H9 (cell line): ENCODE measurements at regions not wholly inside any gene's neighbourhood (a gene's known extent, or its start where the extent isn't known, plus 50 kb on each side); places are given as distances from the start of the nearest gene placed in this dataset.

Source experiments
- DNase-seq: peaks from one replicate; pipeline ENCODE4 v3.0.0-alpha.2; 2017
- H2AFZ ChIP-seq: one replicate; pipeline ENCODE4 v1.6.1; 2013; ENCODE audit warnings: mild to moderate bottlenecking, low read length, control low read depth, moderate library complexity
- H2AK5ac ChIP-seq: 2 replicates; pipeline ENCODE4 v1.6.1; 2013; ENCODE audit warnings: low read length, control low read depth, mixed read lengths; ENCODE audit not compliant: insufficient read length
- H2BK120ac ChIP-seq: one replicate; pipeline ENCODE4 v1.6.1; 2013; ENCODE audit warnings: low read depth, mild to moderate bottlenecking, low read length, control low read depth, inconsistent platforms; ENCODE audit not compliant: poor library complexity, severe bottlenecking
- H2BK12ac ChIP-seq: 2 replicates; pipeline ENCODE4 v1.6.1; 2013; ENCODE audit warnings: low read length, control low read depth, mixed read lengths, low read depth; ENCODE audit not compliant: insufficient read length
- H2BK15ac ChIP-seq: 2 replicates; pipeline ENCODE4 v1.6.1; 2013; ENCODE audit warnings: low read depth, low read length, control low read depth
- H2BK20ac ChIP-seq: one replicate; pipeline ENCODE4 v1.6.1; 2013; ENCODE audit warnings: low read depth, mild to moderate bottlenecking, low read length, control low read depth, inconsistent platforms; ENCODE audit not compliant: poor library complexity, severe bottlenecking
- H2BK5ac ChIP-seq: 2 replicates; pipeline ENCODE4 v1.6.1; 2013; ENCODE audit warnings: low read length, control low read depth, mixed read lengths; ENCODE audit not compliant: insufficient read length
- H3K14ac ChIP-seq: 2 replicates; pipeline ENCODE4 v1.6.1; 2013; ENCODE audit warnings: low read length, control low read depth; ENCODE audit not compliant: insufficient read depth
- H3K18ac ChIP-seq: 2 replicates; pipeline ENCODE4 v1.6.1; 2013; ENCODE audit warnings: low read depth, mild to moderate bottlenecking, mixed read lengths, low read length, control low read depth; ENCODE audit not compliant: insufficient read length
- H3K23ac ChIP-seq: 2 replicates; pipeline ENCODE4 v1.6.1; 2013; ENCODE audit warnings: low read length, control low read depth, mixed read lengths, low read depth; ENCODE audit not compliant: insufficient read length
- H3K23me2 ChIP-seq: 2 replicates; pipeline ENCODE4 v1.6.1; 2013; ENCODE audit warnings: low read depth, mild to moderate bottlenecking, mixed read lengths, low read length, control low read depth; ENCODE audit not compliant: insufficient read length, poor library complexity, severe bottlenecking
- H3K27ac ChIP-seq: 2 replicates; pipeline ENCODE4 v1.5.1; 2013; ENCODE audit warnings: low read length, control low read depth, mixed read lengths, low read depth; ENCODE audit not compliant: insufficient read length
- H3K27me3 ChIP-seq: 2 replicates; pipeline ENCODE4 v1.6.1; 2013; ENCODE audit warnings: low read length, control low read depth, inconsistent platforms; ENCODE audit not compliant: insufficient read depth
- H3K4ac ChIP-seq: 2 replicates; pipeline ENCODE4 v1.6.1; 2013; ENCODE audit warnings: low read depth, mild to moderate bottlenecking, control low read depth, inconsistent platforms, low read length, moderate library complexity
- H3K4me1 ChIP-seq: 2 replicates; pipeline ENCODE4 v1.6.1; 2013; ENCODE audit warnings: low read length, control low read depth, inconsistent platforms; ENCODE audit not compliant: insufficient read depth
- H3K4me2 ChIP-seq: 2 replicates; pipeline ENCODE4 v1.6.1; 2013; ENCODE audit warnings: low read length, control low read depth, mixed read lengths; ENCODE audit not compliant: insufficient read length, insufficient read depth
- H3K56ac ChIP-seq: 2 replicates; pipeline ENCODE4 v1.6.1; 2013; ENCODE audit warnings: low read depth, mild to moderate bottlenecking, mixed read lengths, low read length, control low read depth; ENCODE audit not compliant: insufficient read length
- H3K79me1 ChIP-seq: 2 replicates; pipeline ENCODE4 v1.6.1; 2013; ENCODE audit warnings: low read depth, mild to moderate bottlenecking, moderate library complexity, low read length, control low read depth, inconsistent platforms; ENCODE audit not compliant: insufficient read depth, poor library complexity, severe bottlenecking
- H3K79me2 ChIP-seq: 2 replicates; pipeline ENCODE4 v1.6.1; 2013; ENCODE audit warnings: low read length, control low read depth, inconsistent platforms; ENCODE audit not compliant: insufficient read depth
- H3K9ac ChIP-seq: 2 replicates; pipeline ENCODE4 v1.6.1; 2013; ENCODE audit warnings: low read length, control low read depth, mixed read lengths; ENCODE audit not compliant: insufficient read length; ENCODE audit errors: extremely low read depth
- H3K9me3 ChIP-seq: one replicate; pipeline ENCODE4 v1.6.1; 2013; ENCODE audit warnings: low read depth, low read length, inconsistent platforms; ENCODE audit not compliant: control insufficient read depth
- H3T11ph ChIP-seq: one replicate; pipeline ENCODE4 v1.6.1; 2013; ENCODE audit warnings: mild to moderate bottlenecking, low read length, control low read depth, inconsistent platforms
- H4K20me1 ChIP-seq: one replicate; pipeline ENCODE4 v1.6.1; 2013; ENCODE audit not compliant: control insufficient read depth, insufficient read length, insufficient read depth
- H4K5ac ChIP-seq: 2 replicates; pipeline ENCODE4 v1.6.1; 2013; ENCODE audit warnings: low read depth, mild to moderate bottlenecking, mixed read lengths, low read length, control low read depth; ENCODE audit not compliant: insufficient read length
- H4K8ac ChIP-seq: replicated peaks from 2 replicates; pipeline ENCODE4 v1.6.1; 2013; ENCODE audit warnings: low read length, control low read depth, mixed read lengths, low read depth; ENCODE audit not compliant: insufficient read length
- H4K91ac ChIP-seq: 2 replicates; pipeline ENCODE4 v1.6.1; 2013; ENCODE audit warnings: low read depth, mild to moderate bottlenecking, moderate library complexity, mixed read lengths, low read length, control low read depth; ENCODE audit not compliant: insufficient read length
- H3K27ac Mint-ChIP-seq, 3 experiments: 2 replicates in 2 of 3; 3 replicates in 1 of 3; pipeline ENCODE4 v1.8.0; 2020 to 2021; ENCODE audit warnings: mixed read lengths in 3 of 3, mild to moderate bottlenecking in 1 of 3, moderate library complexity in 1 of 3
- H3K27me3 Mint-ChIP-seq: 2 replicates; pipeline ENCODE4 v1.8.0; 2021; ENCODE audit warnings: low read depth, mild to moderate bottlenecking, moderate library complexity, mixed read lengths
- H3K36me3 Mint-ChIP-seq, 3 experiments: 2 replicates in 2 of 3; 3 replicates in 1 of 3; pipeline ENCODE4 v1.8.0; 2020 to 2021; ENCODE audit warnings: low read depth in 3 of 3, mixed read lengths in 3 of 3; ENCODE audit not compliant: insufficient read depth in 1 of 3
- H3K4me1 Mint-ChIP-seq, 2 experiments: 2 replicates each; pipeline ENCODE4 v1.8.0; 2020; ENCODE audit warnings: mixed read lengths in 2 of 2
- H3K4me3 Mint-ChIP-seq, 2 experiments: 2 replicates in 1 of 2; 3 replicates in 1 of 2; pipeline ENCODE4 v1.8.0; 2020 to 2021; ENCODE audit warnings: mild to moderate bottlenecking in 2 of 2, mixed read lengths in 2 of 2, moderate library complexity in 1 of 2
- H3K9me3 Mint-ChIP-seq, 2 experiments: 2 replicates in 1 of 2; 3 replicates in 1 of 2; pipeline ENCODE4 v1.8.0; 2020; ENCODE audit warnings: mild to moderate bottlenecking in 2 of 2, mixed read lengths in 2 of 2, moderate library complexity in 1 of 2
- WGBS: extraction: QIAGEN DNeasy Blood & Tissue Kit; methylation state at CpG from one replicate; pipeline ENCODE4 v1.1.7; 2013; ENCODE audit warnings: missing lambda C conversion rate, low lambda C conversion rate, mixed read lengths; ENCODE audit not compliant: insufficient read length; ENCODE audit errors: extremely low coverage; 5-methylcytosine and 5-hydroxymethylcytosine counted together
- TF ChIP-seq, protein P1 (sequence below): fragments of 200-600 bp; sonication (generic); conservative IDR thresholded peaks from 3 replicates; pipeline ENCODE4 v1.8.0; 2021; ENCODE audit warnings: antibody characterized with exemption, mild to moderate bottlenecking

DNA sequence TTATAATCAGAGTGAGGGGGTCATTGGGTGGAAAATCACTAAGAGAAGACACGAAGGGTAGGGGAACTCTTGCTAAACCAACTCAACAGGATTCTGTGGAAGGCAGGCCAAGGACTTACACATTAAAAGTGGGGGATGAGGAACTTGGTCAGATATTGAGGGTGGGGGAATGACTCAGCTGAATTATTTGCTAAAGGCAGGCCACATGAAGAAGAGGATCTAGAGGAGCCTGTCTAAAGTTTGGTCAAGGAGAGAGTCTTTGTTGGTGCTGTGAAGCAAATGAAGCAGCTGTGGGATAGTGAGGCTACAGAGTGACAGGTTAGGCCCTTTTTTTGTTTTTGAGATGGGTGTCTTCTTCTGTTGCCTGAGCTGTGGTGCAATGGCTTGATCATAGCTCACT lies 63.9 kb upstream of the SPRY4 start:
- no CpG with 5 or more reads among the region's 1 CpG for WGBS
- no peak overlapping the region for H2BK5ac ChIP-seq
- Mint-ChIP-seq H3K27ac (peak overlapping the region in 2 of 3 experiments; percentile 54 to 62; a peak in 2 of 7 replicates), H3K36me3 (peaks cover 0 to 4% (median 2%) of the 10 kb centered on the region in 3 experiments; a peak in 2 of 7 replicates), H3K4me1 (peaks cover 37 to 46% of the 10 kb centered on the region in 2 experiments), H3K9me3 (peaks cover 0 to 2% of the 10 kb centered on the region in 2 experiments; a peak in 1 of 5 replicates), H3K27me3 (no peaks in the 10 kb centered on the region; the same call in 1 of the 2 replicates), H3K4me3 (no peak overlapping the region)
- H3K14ac ChIP-seq, result no peak overlapping the region
- no peak overlapping the region for H4K8ac ChIP-seq
- peaks cover 3% of the 10 kb centered on the region for H3K23me2 ChIP-seq
- no peak overlapping the region for H3K18ac ChIP-seq
- peaks cover 11% of the 10 kb centered on the region; the same call in 1 of the 2 replicates for H3K4me1 ChIP-seq
- H3K79me1 ChIP-seq, result no peaks in the 10 kb centered on the region
- no peaks in the 10 kb centered on the region for H3K79me2 ChIP-seq
- H2BK15ac ChIP-seq, result no peak overlapping the region
- H2BK120ac ChIP-seq, result peak overlapping the region; percentile 2
- no peak overlapping the region for H4K5ac ChIP-seq
- no peaks in the 10 kb centered on the region; the same call in 1 of the 2 replicates for H3K27me3 ChIP-seq
- no peak overlapping the region for H3K27ac ChIP-seq
- H3T11ph ChIP-seq, result no peak overlapping the region
- no peak for DNase-seq
- no peak overlapping the region for H3K4me2 ChIP-seq
- no peak overlapping the region for H3K56ac ChIP-seq
- H3K23ac ChIP-seq, result no peak overlapping the region
- H2BK12ac ChIP-seq, result no peak overlapping the region
- no peak overlapping the region for H2AK5ac ChIP-seq
- no peak overlapping the region for H2BK20ac ChIP-seq
- no peak overlapping the region for H2AFZ ChIP-seq
- H3K4ac ChIP-seq, result no peak overlapping the region
- TF ChIP-seq, protein P1, sequence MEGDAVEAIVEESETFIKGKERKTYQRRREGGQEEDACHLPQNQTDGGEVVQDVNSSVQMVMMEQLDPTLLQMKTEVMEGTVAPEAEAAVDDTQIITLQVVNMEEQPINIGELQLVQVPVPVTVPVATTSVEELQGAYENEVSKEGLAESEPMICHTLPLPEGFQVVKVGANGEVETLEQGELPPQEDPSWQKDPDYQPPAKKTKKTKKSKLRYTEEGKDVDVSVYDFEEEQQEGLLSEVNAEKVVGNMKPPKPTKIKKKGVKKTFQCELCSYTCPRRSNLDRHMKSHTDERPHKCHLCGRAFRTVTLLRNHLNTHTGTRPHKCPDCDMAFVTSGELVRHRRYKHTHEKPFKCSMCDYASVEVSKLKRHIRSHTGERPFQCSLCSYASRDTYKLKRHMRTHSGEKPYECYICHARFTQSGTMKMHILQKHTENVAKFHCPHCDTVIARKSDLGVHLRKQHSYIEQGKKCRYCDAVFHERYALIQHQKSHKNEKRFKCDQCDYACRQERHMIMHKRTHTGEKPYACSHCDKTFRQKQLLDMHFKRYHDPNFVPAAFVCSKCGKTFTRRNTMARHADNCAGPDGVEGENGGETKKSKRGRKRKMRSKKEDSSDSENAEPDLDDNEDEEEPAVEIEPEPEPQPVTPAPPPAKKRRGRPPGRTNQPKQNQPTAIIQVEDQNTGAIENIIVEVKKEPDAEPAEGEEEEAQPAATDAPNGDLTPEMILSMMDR, result no peak
- no peaks in the 10 kb centered on the region for H4K20me1 ChIP-seq
- H3K9ac ChIP-seq, result no peak overlapping the region
- no peaks in the 10 kb centered on the region for H3K9me3 ChIP-seq
- no peak overlapping the region for H4K91ac ChIP-seq
